ENCODE measurements at regions not wholly inside any gene's neighbourhood (a gene's known extent, or its start where the extent isn't known, plus 50 kb on each side); places are given as distances from the start of the nearest gene placed in this dataset.
"Not testable (repeated sequence)": the region's sequence is repeated elsewhere in the genome, so short reads cannot be mapped to it uniquely, and the experiment has no call there.

GRCh38 chr2:17133052-17133671, 385.1 kb downstream of the RAD51AP2 start:
- DNase-seq (ENCODE audit: low read depth), result no peak

GRCh38 chr2:17130627-17131026, 387.6 kb downstream of the RAD51AP2 start:
- not testable (repeated sequence) for DNase-seq (ENCODE audit: low read depth)

- DNase-seq (ENCODE audit: low read depth), result no peak
Measured at GRCh38 chr2:17125989-17126620, 392.1 kb downstream of the RAD51AP2 start.

- no peak for DNase-seq (ENCODE audit: low read depth)
Measured at GRCh38 chr2:17124575-17125318, 393.5 kb downstream of the RAD51AP2 start.

- no peak for DNase-seq (ENCODE audit: low read depth)
Measured at GRCh38 chr2:17122887-17123501, 395.2 kb downstream of the RAD51AP2 start.

- DNase-seq (ENCODE audit: low read depth), result no peak
Measured at GRCh38 chr2:17115466-17115865, 402.8 kb downstream of the RAD51AP2 start.

- no peak for DNase-seq (ENCODE audit: low read depth)
Measured at GRCh38 chr2:17115042-17115441, 403.2 kb downstream of the RAD51AP2 start.

GRCh38 chr2:17107871-17108270, 410.4 kb downstream of the RAD51AP2 start:
- no peak for DNase-seq (ENCODE audit: low read depth)

GRCh38 chr2:17107151-17107550, 411.1 kb downstream of the RAD51AP2 start:
- no peak for DNase-seq (ENCODE audit: low read depth)

- DNase-seq (ENCODE audit: low read depth), result no peak
Measured at GRCh38 chr2:17106418-17106817, 411.8 kb downstream of the RAD51AP2 start.

GRCh38 chr2:17104454-17104853, 413.8 kb downstream of the RAD51AP2 start:
- DNase-seq (ENCODE audit: low read depth), result peak; percentile 33

GRCh38 chr2:17101596-17101995, 416.6 kb downstream of the RAD51AP2 start:
- DNase-seq (ENCODE audit: low read depth), result no peak

GRCh38 chr2:17101091-17101490, 417.1 kb downstream of the RAD51AP2 start:
- DNase-seq (ENCODE audit: low read depth), result no peak

- DNase-seq (ENCODE audit: low read depth), result no peak
Measured at GRCh38 chr2:17095340-17095739, 422.9 kb downstream of the RAD51AP2 start.

- DNase-seq (ENCODE audit: low read depth), result no peak
Measured at GRCh38 chr2:17093712-17094111, 424.5 kb downstream of the RAD51AP2 start.

GRCh38 chr2:17086990-17087389, 421.4 kb upstream of the CYRIA start:
- DNase-seq (ENCODE audit: low read depth), result no peak

- no peak for DNase-seq (ENCODE audit: low read depth)
Measured at GRCh38 chr2:17085546-17086202, 420.0 kb upstream of the CYRIA start.

GRCh38 chr2:17084877-17085276, 419.2 kb upstream of the CYRIA start:
- DNase-seq (ENCODE audit: low read depth), result peak; percentile 2

- peak; percentile 7 for DNase-seq (ENCODE audit: low read depth)
Measured at GRCh38 chr2:17083902-17084301, 418.3 kb upstream of the CYRIA start.

GRCh38 chr2:17079262-17079661, 413.6 kb upstream of the CYRIA start:
- DNase-seq (ENCODE audit: low read depth), result no peak

- DNase-seq (ENCODE audit: low read depth), result no peak
Measured at GRCh38 chr2:17076533-17076932, 410.9 kb upstream of the CYRIA start.

- no peak for DNase-seq (ENCODE audit: low read depth)
Measured at GRCh38 chr2:17070711-17071110, 405.1 kb upstream of the CYRIA start.

All from amniotic epithelial cell (primary cell).